ENCODE measurements at regions not wholly inside any gene's neighbourhood (a gene's known extent, or its start where the extent isn't known, plus 50 kb on each side); places are given as distances from the start of the nearest gene placed in this dataset.

GRCh38 chr7:1291357-1291689 is 58.7 kb downstream of the UNCX start:
- TF ChIP-seq CTCF (IDR thresholded peaks at IDR 0.05; ENCODE audit: extremely low read depth in 1 of 2, insufficient read depth in 1 of 2, low read depth in 1 of 2, low read length in 2 of 2) (no peak), POLR2A (IDR thresholded peaks at IDR 0.05; ENCODE audit: low read depth, low read length) (no peak)
